ENCODE measurements at regions not wholly inside any gene's neighbourhood (a gene's known extent, or its start where the extent isn't known, plus 50 kb on each side); places are given as distances from the start of the nearest gene placed in this dataset.

DNA sequence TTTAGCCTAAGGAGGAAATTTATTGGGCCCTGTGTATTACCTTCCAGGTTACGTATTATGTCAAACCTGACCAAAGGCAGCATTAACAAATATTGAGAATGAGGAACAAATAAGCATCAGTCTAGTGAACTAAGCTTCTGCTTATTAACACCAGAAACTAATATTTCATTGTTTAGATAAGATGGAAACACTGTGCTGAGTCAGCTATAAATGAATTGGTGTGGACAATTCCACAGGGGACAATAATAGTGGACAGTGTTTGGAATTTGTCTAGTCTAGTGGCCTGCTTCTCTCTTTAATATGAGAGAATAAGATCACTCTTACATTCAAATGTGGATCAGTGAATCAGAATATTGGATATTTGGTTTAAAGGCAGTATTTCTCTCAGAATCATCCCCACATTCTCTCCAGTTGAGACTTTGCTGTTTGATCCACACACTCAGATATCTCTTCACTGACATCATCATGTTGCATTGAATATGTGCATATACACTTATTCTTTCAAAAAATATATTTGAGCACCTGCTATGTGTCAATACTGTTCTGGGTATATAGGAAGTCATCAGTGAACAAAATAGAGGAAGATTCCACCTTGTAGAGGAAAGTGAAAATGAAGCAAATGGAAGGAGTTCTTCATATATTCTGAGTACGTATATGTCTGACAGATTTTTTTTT is 136.3 kb downstream of the DIO2 start:
- no peak overlapping the region for H3K9ac ChIP-seq (ENCODE audit: low read length)
- no peaks in the 10 kb centered on the region for H3F3A ChIP-seq (ENCODE audit: insufficient read depth, low read length, poor library complexity, severe bottlenecking)
- TF ChIP-seq MXI1 (conservative IDR thresholded peaks at IDR 0.05; ENCODE audit: poor library complexity, severe bottlenecking) (no peak), RAD21 (conservative IDR thresholded peaks at IDR 0.05) (no peak)
- TF ChIP-seq, protein P1, sequence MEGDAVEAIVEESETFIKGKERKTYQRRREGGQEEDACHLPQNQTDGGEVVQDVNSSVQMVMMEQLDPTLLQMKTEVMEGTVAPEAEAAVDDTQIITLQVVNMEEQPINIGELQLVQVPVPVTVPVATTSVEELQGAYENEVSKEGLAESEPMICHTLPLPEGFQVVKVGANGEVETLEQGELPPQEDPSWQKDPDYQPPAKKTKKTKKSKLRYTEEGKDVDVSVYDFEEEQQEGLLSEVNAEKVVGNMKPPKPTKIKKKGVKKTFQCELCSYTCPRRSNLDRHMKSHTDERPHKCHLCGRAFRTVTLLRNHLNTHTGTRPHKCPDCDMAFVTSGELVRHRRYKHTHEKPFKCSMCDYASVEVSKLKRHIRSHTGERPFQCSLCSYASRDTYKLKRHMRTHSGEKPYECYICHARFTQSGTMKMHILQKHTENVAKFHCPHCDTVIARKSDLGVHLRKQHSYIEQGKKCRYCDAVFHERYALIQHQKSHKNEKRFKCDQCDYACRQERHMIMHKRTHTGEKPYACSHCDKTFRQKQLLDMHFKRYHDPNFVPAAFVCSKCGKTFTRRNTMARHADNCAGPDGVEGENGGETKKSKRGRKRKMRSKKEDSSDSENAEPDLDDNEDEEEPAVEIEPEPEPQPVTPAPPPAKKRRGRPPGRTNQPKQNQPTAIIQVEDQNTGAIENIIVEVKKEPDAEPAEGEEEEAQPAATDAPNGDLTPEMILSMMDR (IDR thresholded peaks at IDR 0.05; ENCODE audit: poor library complexity, severe bottlenecking): no peak
- H3K36me3 ChIP-seq (ENCODE audit: insufficient read depth, low read length): no peaks in the 10 kb centered on the region
- no peaks in the 10 kb centered on the region for H3K27me3 ChIP-seq (ENCODE audit: insufficient read depth, low read depth, low read length)
- no peaks in the 10 kb centered on the region for H4K20me1 ChIP-seq (ENCODE audit: insufficient read depth)
- H3K79me2 ChIP-seq (replicated peaks; ENCODE audit: insufficient read depth, low read length): no peaks in the 10 kb centered on the region
- no peak overlapping the region for H3K27ac ChIP-seq (ENCODE audit: low read length)
- H2AFZ ChIP-seq (ENCODE audit: low read depth, low read length): no peak overlapping the region
- no peaks in the 10 kb centered on the region for H3K9me2 ChIP-seq (ENCODE audit: insufficient read depth, low read length)
- H3K4me3 ChIP-seq (ENCODE audit: low read length): no peak overlapping the region
- no peaks in the 10 kb centered on the region for H3K9me3 ChIP-seq (ENCODE audit: low read length)
- H3K4me2 ChIP-seq (ENCODE audit: low read length): no peak overlapping the region

DNA sequence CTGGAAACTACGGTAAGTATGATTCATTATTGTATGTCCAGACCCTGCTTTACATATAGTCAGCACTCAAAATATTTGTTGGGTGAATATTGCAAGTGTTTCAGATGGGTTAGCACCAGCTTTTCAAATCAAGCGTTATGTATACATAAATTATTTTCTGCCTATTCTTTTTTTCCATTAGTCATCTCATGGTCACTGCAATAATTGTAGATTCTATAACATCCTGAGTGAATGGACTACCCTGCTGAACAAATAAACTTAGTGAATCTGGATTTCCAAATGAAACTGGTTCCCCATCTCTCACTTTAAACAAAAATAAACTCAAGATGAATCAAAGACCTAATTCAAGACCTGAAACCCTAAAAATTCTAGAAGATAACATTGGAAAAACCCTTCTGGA is 152.3 kb downstream of the DIO2 start:
- Histone ChIP-seq H3K27me3 (ENCODE audit: insufficient read depth, low read depth, low read length) (no peaks in the 10 kb centered on the region), H4K20me1 (ENCODE audit: insufficient read depth) (no peaks in the 10 kb centered on the region), H3K27ac (ENCODE audit: low read length) (no peak overlapping the region), H3K36me3 (ENCODE audit: insufficient read depth, low read length) (no peaks in the 10 kb centered on the region), H3F3A (ENCODE audit: insufficient read depth, low read length, poor library complexity, severe bottlenecking) (no peaks in the 10 kb centered on the region), H3K9ac (ENCODE audit: low read length) (no peak overlapping the region), H3K9me3 (ENCODE audit: low read length) (no peaks in the 10 kb centered on the region), H3K9me2 (ENCODE audit: insufficient read depth, low read length) (no peaks in the 10 kb centered on the region), H3K4me2 (ENCODE audit: low read length) (no peak overlapping the region), H3K4me3 (ENCODE audit: low read length) (no peak overlapping the region), H2AFZ (ENCODE audit: low read depth, low read length) (no peak overlapping the region), H3K79me2 (replicated peaks; ENCODE audit: insufficient read depth, low read length) (no peaks in the 10 kb centered on the region)
- TF ChIP-seq POLR2AphosphoS5 (IDR thresholded peaks at IDR 0.05) (no peak), TAF1 (IDR thresholded peaks at IDR 0.05; ENCODE audit: low read depth) (no peak), MXI1 (conservative IDR thresholded peaks at IDR 0.05; ENCODE audit: poor library complexity, severe bottlenecking) (no peak), SMC3 (conservative IDR thresholded peaks at IDR 0.05; ENCODE audit: poor library complexity) (no peak), RAD21 (conservative IDR thresholded peaks at IDR 0.05) (no peak), EZH2 (IDR thresholded peaks at IDR 0.05; ENCODE audit: borderline replicate concordance, insufficient read depth, low read length, poor library complexity, severe bottlenecking) (no peak), EP300 (conservative IDR thresholded peaks at IDR 0.05; ENCODE audit: poor library complexity, severe bottlenecking) (no peak)
- TF ChIP-seq, protein P2, sequence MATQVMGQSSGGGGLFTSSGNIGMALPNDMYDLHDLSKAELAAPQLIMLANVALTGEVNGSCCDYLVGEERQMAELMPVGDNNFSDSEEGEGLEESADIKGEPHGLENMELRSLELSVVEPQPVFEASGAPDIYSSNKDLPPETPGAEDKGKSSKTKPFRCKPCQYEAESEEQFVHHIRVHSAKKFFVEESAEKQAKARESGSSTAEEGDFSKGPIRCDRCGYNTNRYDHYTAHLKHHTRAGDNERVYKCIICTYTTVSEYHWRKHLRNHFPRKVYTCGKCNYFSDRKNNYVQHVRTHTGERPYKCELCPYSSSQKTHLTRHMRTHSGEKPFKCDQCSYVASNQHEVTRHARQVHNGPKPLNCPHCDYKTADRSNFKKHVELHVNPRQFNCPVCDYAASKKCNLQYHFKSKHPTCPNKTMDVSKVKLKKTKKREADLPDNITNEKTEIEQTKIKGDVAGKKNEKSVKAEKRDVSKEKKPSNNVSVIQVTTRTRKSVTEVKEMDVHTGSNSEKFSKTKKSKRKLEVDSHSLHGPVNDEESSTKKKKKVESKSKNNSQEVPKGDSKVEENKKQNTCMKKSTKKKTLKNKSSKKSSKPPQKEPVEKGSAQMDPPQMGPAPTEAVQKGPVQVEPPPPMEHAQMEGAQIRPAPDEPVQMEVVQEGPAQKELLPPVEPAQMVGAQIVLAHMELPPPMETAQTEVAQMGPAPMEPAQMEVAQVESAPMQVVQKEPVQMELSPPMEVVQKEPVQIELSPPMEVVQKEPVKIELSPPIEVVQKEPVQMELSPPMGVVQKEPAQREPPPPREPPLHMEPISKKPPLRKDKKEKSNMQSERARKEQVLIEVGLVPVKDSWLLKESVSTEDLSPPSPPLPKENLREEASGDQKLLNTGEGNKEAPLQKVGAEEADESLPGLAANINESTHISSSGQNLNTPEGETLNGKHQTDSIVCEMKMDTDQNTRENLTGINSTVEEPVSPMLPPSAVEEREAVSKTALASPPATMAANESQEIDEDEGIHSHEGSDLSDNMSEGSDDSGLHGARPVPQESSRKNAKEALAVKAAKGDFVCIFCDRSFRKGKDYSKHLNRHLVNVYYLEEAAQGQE (IDR thresholded peaks at IDR 0.05; ENCODE audit: borderline replicate concordance): no peak
- TF ChIP-seq, protein P1 (IDR thresholded peaks at IDR 0.05; ENCODE audit: poor library complexity, severe bottlenecking): no peak

All from neural cell (in vitro differentiated cells).